Liver (tissue), 3 donors: ENCODE measurements at regions not wholly inside any gene's neighbourhood (a gene's known extent, or its start where the extent isn't known, plus 50 kb on each side); places are given as distances from the start of the nearest gene placed in this dataset.

Experiments
- REST ChIP-seq: IDR thresholded peaks from 2 replicates; pipeline ENCODE4 v1.6.1; 2016; ENCODE audit warnings: antibody characterized with exemption, mild to moderate bottlenecking
- TAF1 ChIP-seq: conservative IDR thresholded peaks from 2 replicates; pipeline ENCODE4 v1.6.1; 2016; ENCODE audit warnings: antibody characterized with exemption, mild to moderate bottlenecking
- TF ChIP-seq, protein P1 (sequence below): fragments of 150-350 bp; IDR thresholded peaks from 2 replicates; pipeline ENCODE4 v1.5.1; 2017; ENCODE audit warnings: improper control_type of control experiment, low read depth, low read length; ENCODE audit not compliant: missing input control
- donor health status: healthy.
- donor health status: healthy.

- TF ChIP-seq REST (no peak), TAF1 (no peak)
- TF ChIP-seq, protein P1, sequence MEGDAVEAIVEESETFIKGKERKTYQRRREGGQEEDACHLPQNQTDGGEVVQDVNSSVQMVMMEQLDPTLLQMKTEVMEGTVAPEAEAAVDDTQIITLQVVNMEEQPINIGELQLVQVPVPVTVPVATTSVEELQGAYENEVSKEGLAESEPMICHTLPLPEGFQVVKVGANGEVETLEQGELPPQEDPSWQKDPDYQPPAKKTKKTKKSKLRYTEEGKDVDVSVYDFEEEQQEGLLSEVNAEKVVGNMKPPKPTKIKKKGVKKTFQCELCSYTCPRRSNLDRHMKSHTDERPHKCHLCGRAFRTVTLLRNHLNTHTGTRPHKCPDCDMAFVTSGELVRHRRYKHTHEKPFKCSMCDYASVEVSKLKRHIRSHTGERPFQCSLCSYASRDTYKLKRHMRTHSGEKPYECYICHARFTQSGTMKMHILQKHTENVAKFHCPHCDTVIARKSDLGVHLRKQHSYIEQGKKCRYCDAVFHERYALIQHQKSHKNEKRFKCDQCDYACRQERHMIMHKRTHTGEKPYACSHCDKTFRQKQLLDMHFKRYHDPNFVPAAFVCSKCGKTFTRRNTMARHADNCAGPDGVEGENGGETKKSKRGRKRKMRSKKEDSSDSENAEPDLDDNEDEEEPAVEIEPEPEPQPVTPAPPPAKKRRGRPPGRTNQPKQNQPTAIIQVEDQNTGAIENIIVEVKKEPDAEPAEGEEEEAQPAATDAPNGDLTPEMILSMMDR, result no peak
Measured at GRCh38 chr7:66576646-66577045, 52.0 kb upstream of the KCTD7 start.
